ENCODE measurements at regions not wholly inside any gene's neighbourhood (a gene's known extent, or its start where the extent isn't known, plus 50 kb on each side); places are given as distances from the start of the nearest gene placed in this dataset.
"Not testable (repeated sequence)": the region's sequence is repeated elsewhere in the genome, so short reads cannot be mapped to it uniquely, and the experiment has no call there.

GRCh38 chr12:59396519-59396918 is 199.3 kb upstream of the SLC16A7 start:
- Histone ChIP-seq H3K4me2 (ENCODE audit: low read length) (no peak overlapping the region), H2AFZ (ENCODE audit: low read length) (no peak overlapping the region), H4K20me1 (ENCODE audit: insufficient read depth, low read length) (no peaks in the 10 kb centered on the region), H3K9me3 (ENCODE audit: low read length) (no peaks in the 10 kb centered on the region), H3K4me1 (ENCODE audit: insufficient read depth, low read length, poor library complexity, severe bottlenecking) (no peaks in the 10 kb centered on the region), H3K79me2 (ENCODE audit: insufficient read depth, low read depth, low read length) (no peaks in the 10 kb centered on the region), H3K36me3 (ENCODE audit: insufficient read depth, low read length) (no peaks in the 10 kb centered on the region), H3K27ac (ENCODE audit: low read depth, low read length, poor library complexity, severe bottlenecking) (no peak overlapping the region), H3K9me2 (ENCODE audit: insufficient read depth, low read length) (no peaks in the 10 kb centered on the region), H3K4me3 (ENCODE audit: low read depth, low read length, poor library complexity, severe bottlenecking) (no peak overlapping the region)
- intact Hi-C loops (cut with micrococcal nuclease; ENCODE audit: unreplicated experiment): no loop called here
- ChIA-PET CTCF (ENCODE audit: unreplicated experiment) (no interaction called here), POLR2A (no interaction called here)
- no peak for DNase-seq (ENCODE audit: low spot score)
- TF ChIP-seq CTCF (conservative IDR thresholded peaks at IDR 0.05; ENCODE audit: low read length): no peak
- no peak for TF ChIP-seq EZH2phosphoT487 (IDR thresholded peaks at IDR 0.05; ENCODE audit: borderline replicate concordance, low read depth, low read length)
- BruUV-seq (replicated peaks): no TSS peak

- H3K79me2 ChIP-seq (ENCODE audit: insufficient read depth, low read depth, low read length); intact Hi-C loops (cut with micrococcal nuclease; ENCODE audit: unreplicated experiment); H3K4me2 ChIP-seq (ENCODE audit: low read length); DNase-seq (ENCODE audit: low spot score); H3K36me3 ChIP-seq (ENCODE audit: insufficient read depth, low read length); H3K9me3 ChIP-seq (ENCODE audit: low read length); H3K9me2 ChIP-seq (ENCODE audit: insufficient read depth, low read length); BruUV-seq (replicated peaks); H2AFZ ChIP-seq (ENCODE audit: low read length); H4K20me1 ChIP-seq (ENCODE audit: insufficient read depth, low read length); H3K27ac ChIP-seq (ENCODE audit: low read depth, low read length, poor library complexity, severe bottlenecking); POLR2A ChIA-PET; H3K4me3 ChIP-seq (ENCODE audit: low read depth, low read length, poor library complexity, severe bottlenecking); H3K4me1 ChIP-seq (ENCODE audit: insufficient read depth, low read length, poor library complexity, severe bottlenecking); CTCF ChIA-PET (ENCODE audit: unreplicated experiment): not testable (repeated sequence)
Measured at GRCh38 chr12:59395310-59395709, 200.5 kb upstream of the SLC16A7 start.

- Histone ChIP-seq H3K4me1 (ENCODE audit: insufficient read depth, low read length, poor library complexity, severe bottlenecking) (no peaks in the 10 kb centered on the region), H3K27ac (ENCODE audit: low read depth, low read length, poor library complexity, severe bottlenecking) (no peak overlapping the region), H3K9me2 (ENCODE audit: insufficient read depth, low read length) (no peaks in the 10 kb centered on the region), H3K79me2 (ENCODE audit: insufficient read depth, low read depth, low read length) (no peaks in the 10 kb centered on the region), H4K20me1 (ENCODE audit: insufficient read depth, low read length) (no peaks in the 10 kb centered on the region), H3K4me2 (ENCODE audit: low read length) (no peak overlapping the region), H3K9me3 (ENCODE audit: low read length) (no peaks in the 10 kb centered on the region), H3K4me3 (ENCODE audit: low read depth, low read length, poor library complexity, severe bottlenecking) (no peak overlapping the region), H2AFZ (ENCODE audit: low read length) (no peak overlapping the region), H3K36me3 (ENCODE audit: insufficient read depth, low read length) (no peaks in the 10 kb centered on the region)
- POLR2A ChIA-PET: no interaction called here
- BruUV-seq (replicated peaks): no TSS peak
- TF ChIP-seq EZH2phosphoT487 (IDR thresholded peaks at IDR 0.05; ENCODE audit: borderline replicate concordance, low read depth, low read length) (no peak), CTCF (conservative IDR thresholded peaks at IDR 0.05; ENCODE audit: low read length) (no peak)
- intact Hi-C loops (cut with micrococcal nuclease; ENCODE audit: unreplicated experiment): no loop called here
- CTCF ChIA-PET (ENCODE audit: unreplicated experiment): no interaction called here
- DNase-seq (ENCODE audit: low spot score): no peak
Measured at GRCh38 chr12:59393506-59393905, 202.3 kb upstream of the SLC16A7 start.
